Vagina (tissue), 2 donors: ENCODE measurements at regions not wholly inside any gene's neighbourhood (a gene's known extent, or its start where the extent isn't known, plus 50 kb on each side); places are given as distances from the start of the nearest gene placed in this dataset.

Source experiments
- CTCF ChIP-seq, 3 experiments: fragments of 450-650 bp in 2 of 3; fragments of 200-600 bp in 1 of 3; sonication (generic) in 1 of 3; IDR thresholded peaks; one replicate each; pipeline ENCODE4 v1.5.1; 2017 to 2019; ENCODE audit warnings: antibody characterized with exemption in 3 of 3, mild to moderate bottlenecking in 2 of 3, moderate library complexity in 2 of 3
- POLR2A ChIP-seq, 2 donors: fragments of 450-650 bp; IDR thresholded peaks; one replicate each; pipeline ENCODE4 v1.6.1; 2017; ENCODE audit warnings: antibody characterized with exemption in 2 of 2, mild to moderate bottlenecking in 2 of 2, moderate library complexity in 2 of 2

GRCh38 chr4:60314416-60314815 lies 885.7 kb upstream of the ADGRL3 start:
- TF ChIP-seq CTCF (IDR thresholded peaks at IDR 0.05) (no peak), POLR2A (IDR thresholded peaks at IDR 0.05) (no peak)
